ENCODE measurements at regions not wholly inside any gene's neighbourhood (a gene's known extent, or its start where the extent isn't known, plus 50 kb on each side); places are given as distances from the start of the nearest gene placed in this dataset.

- TF ChIP-seq, protein P1, sequence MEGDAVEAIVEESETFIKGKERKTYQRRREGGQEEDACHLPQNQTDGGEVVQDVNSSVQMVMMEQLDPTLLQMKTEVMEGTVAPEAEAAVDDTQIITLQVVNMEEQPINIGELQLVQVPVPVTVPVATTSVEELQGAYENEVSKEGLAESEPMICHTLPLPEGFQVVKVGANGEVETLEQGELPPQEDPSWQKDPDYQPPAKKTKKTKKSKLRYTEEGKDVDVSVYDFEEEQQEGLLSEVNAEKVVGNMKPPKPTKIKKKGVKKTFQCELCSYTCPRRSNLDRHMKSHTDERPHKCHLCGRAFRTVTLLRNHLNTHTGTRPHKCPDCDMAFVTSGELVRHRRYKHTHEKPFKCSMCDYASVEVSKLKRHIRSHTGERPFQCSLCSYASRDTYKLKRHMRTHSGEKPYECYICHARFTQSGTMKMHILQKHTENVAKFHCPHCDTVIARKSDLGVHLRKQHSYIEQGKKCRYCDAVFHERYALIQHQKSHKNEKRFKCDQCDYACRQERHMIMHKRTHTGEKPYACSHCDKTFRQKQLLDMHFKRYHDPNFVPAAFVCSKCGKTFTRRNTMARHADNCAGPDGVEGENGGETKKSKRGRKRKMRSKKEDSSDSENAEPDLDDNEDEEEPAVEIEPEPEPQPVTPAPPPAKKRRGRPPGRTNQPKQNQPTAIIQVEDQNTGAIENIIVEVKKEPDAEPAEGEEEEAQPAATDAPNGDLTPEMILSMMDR (IDR thresholded peaks at IDR 0.05 in 2 of 3, conservative IDR thresholded peaks at IDR 0.05 in 1 of 3; ENCODE audit: borderline replicate concordance in 1 of 3, insufficient read depth in 1 of 3, low read depth in 2 of 3, low read length in 2 of 3) = no peak
- TF ChIP-seq, protein P2, sequence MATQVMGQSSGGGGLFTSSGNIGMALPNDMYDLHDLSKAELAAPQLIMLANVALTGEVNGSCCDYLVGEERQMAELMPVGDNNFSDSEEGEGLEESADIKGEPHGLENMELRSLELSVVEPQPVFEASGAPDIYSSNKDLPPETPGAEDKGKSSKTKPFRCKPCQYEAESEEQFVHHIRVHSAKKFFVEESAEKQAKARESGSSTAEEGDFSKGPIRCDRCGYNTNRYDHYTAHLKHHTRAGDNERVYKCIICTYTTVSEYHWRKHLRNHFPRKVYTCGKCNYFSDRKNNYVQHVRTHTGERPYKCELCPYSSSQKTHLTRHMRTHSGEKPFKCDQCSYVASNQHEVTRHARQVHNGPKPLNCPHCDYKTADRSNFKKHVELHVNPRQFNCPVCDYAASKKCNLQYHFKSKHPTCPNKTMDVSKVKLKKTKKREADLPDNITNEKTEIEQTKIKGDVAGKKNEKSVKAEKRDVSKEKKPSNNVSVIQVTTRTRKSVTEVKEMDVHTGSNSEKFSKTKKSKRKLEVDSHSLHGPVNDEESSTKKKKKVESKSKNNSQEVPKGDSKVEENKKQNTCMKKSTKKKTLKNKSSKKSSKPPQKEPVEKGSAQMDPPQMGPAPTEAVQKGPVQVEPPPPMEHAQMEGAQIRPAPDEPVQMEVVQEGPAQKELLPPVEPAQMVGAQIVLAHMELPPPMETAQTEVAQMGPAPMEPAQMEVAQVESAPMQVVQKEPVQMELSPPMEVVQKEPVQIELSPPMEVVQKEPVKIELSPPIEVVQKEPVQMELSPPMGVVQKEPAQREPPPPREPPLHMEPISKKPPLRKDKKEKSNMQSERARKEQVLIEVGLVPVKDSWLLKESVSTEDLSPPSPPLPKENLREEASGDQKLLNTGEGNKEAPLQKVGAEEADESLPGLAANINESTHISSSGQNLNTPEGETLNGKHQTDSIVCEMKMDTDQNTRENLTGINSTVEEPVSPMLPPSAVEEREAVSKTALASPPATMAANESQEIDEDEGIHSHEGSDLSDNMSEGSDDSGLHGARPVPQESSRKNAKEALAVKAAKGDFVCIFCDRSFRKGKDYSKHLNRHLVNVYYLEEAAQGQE (IDR thresholded peaks at IDR 0.05; ENCODE audit: low read depth) = no peak
- TF ChIP-seq POLR2A (IDR thresholded peaks at IDR 0.05; ENCODE audit: borderline replicate concordance, extremely low read depth, insufficient read depth, insufficient read length) (no peak), POLR2AphosphoS5 (IDR thresholded peaks at IDR 0.05; ENCODE audit: low read depth, low read length) (no peak)
Observed at GRCh38 chr7:116342125-116342524, 131.8 kb downstream of the TES start.

All from HCT116 (cell line).